Endothelial cell of umbilical vein (primary cell): ENCODE measurements at regions not wholly inside any gene's neighbourhood (a gene's known extent, or its start where the extent isn't known, plus 50 kb on each side); places are given as distances from the start of the nearest gene placed in this dataset.
A peak's percentile ranks its signal among the peaks of the same experiment; 100 is the strongest.

Experiments used
- EZH2 ChIP-seq: IDR thresholded peaks from 2 replicates; pipeline ENCODE4 v1.6.1; 2012; ENCODE audit warnings: borderline replicate concordance, low read depth, mild to moderate bottlenecking, moderate library complexity, low read length, inconsistent platforms; ENCODE audit not compliant: severe bottlenecking
- FOS ChIP-seq: IDR thresholded peaks from 2 replicates; pipeline ENCODE4 v1.6.1; 2011; ENCODE audit warnings: mild to moderate bottlenecking, low read length, moderate library complexity, borderline replicate concordance; ENCODE audit not compliant: insufficient read depth
- POLR2A ChIP-seq: IDR thresholded peaks from 2 replicates; pipeline ENCODE4 v1.6.1; 2012; ENCODE audit warnings: low read depth, mild to moderate bottlenecking, control low read depth, low read length
- POLR2AphosphoS5 ChIP-seq: IDR thresholded peaks from 2 replicates; pipeline ENCODE4 v1.6.1; 2012; ENCODE audit warnings: low read depth, mild to moderate bottlenecking, control low read depth, low read length, moderate library complexity; ENCODE audit not compliant: insufficient read depth
- TF ChIP-seq, protein P1 (sequence below), 2 donors: IDR thresholded peaks; 1 replicate in 1 of 2; 2 replicates in 1 of 2; pipeline ENCODE4 v1.5.1; 2011; ENCODE audit warnings: low read length in 2 of 2, mild to moderate bottlenecking in 2 of 2, moderate library complexity in 2 of 2, control low read depth in 1 of 2, inconsistent platforms in 1 of 2, low read depth in 1 of 2; ENCODE audit not compliant: insufficient read depth in 1 of 2; ENCODE audit errors: extremely low read depth in 1 of 2

DNA sequence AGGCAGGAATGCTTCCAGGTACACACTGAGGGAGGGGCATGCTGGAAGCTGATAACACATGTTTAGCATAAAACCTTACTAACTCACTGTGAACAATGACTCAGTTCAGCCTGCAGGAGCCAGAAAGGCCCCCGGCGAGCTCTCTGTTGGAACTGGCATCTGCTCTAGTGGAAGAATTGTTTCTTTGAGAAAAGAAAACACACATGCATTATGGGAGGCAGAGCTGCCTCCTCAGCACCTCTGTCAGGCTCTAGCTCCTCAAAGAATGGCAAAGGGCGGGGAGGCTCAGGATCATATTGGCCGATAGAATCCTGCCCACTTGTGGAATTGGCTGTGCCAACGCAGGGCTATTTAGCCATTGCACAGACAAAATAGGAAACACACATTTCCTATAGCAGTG is 338.3 kb downstream of the CXCL12 start:
- TF ChIP-seq EZH2 (no peak), POLR2A (no peak), POLR2AphosphoS5 (no peak), FOS (no peak)
- TF ChIP-seq, protein P1, sequence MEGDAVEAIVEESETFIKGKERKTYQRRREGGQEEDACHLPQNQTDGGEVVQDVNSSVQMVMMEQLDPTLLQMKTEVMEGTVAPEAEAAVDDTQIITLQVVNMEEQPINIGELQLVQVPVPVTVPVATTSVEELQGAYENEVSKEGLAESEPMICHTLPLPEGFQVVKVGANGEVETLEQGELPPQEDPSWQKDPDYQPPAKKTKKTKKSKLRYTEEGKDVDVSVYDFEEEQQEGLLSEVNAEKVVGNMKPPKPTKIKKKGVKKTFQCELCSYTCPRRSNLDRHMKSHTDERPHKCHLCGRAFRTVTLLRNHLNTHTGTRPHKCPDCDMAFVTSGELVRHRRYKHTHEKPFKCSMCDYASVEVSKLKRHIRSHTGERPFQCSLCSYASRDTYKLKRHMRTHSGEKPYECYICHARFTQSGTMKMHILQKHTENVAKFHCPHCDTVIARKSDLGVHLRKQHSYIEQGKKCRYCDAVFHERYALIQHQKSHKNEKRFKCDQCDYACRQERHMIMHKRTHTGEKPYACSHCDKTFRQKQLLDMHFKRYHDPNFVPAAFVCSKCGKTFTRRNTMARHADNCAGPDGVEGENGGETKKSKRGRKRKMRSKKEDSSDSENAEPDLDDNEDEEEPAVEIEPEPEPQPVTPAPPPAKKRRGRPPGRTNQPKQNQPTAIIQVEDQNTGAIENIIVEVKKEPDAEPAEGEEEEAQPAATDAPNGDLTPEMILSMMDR (IDR thresholded peaks at IDR 0.05; ENCODE audit: extremely low read depth in 1 of 2, insufficient read depth in 1 of 2, low read depth in 1 of 2, low read length in 2 of 2), result peak in 1 of 2 donors; percentile 12
